ENCODE measurements at regions not wholly inside any gene's neighbourhood (a gene's known extent, or its start where the extent isn't known, plus 50 kb on each side); places are given as distances from the start of the nearest gene placed in this dataset.
"Not testable (repeated sequence)": the region's sequence is repeated elsewhere in the genome, so short reads cannot be mapped to it uniquely, and the experiment has no call there.

- not testable (repeated sequence) for H3K4me3 ChIP-seq; H3K36me3 ChIP-seq (ENCODE audit: control insufficient read depth in 4 of 4, insufficient read depth in 4 of 4, low read length in 4 of 4); H3K27me3 ChIP-seq (ENCODE audit: control insufficient read depth in 3 of 3, insufficient read depth in 3 of 3, low read length in 2 of 3); H3K27ac ChIP-seq (ENCODE audit: low read depth in 1 of 2, low read length in 1 of 2); H3K9me3 ChIP-seq (ENCODE audit: control insufficient read depth in 4 of 4, insufficient read depth in 3 of 4, low read length in 3 of 4); ATAC-seq (ENCODE audit: insufficient read depth, low FRiP score); DNase-seq; H3K4me1 ChIP-seq (ENCODE audit: control insufficient read depth in 5 of 5, insufficient read depth in 5 of 5, low read length in 5 of 5); H3K9ac ChIP-seq (ENCODE audit: insufficient read depth in 1 of 2, low read length in 2 of 2)
- 37 to 80% methylated on average over 3 to 6 of the region's 10 CpGs for WGBS, 2 donors
Measured at GRCh38 chr2:111410868-111411406, 290.2 kb downstream of the BCL2L11 start.

GRCh38 chr2:111411867-111412681 lies 291.4 kb downstream of the BCL2L11 start:
- DNase-seq; H3K4me1 ChIP-seq (ENCODE audit: control insufficient read depth in 5 of 5, insufficient read depth in 5 of 5, low read length in 5 of 5): not testable (repeated sequence)

GRCh38 chr2:111412841-111413650 lies 292.3 kb downstream of the BCL2L11 start:
- not testable (repeated sequence) for ATAC-seq (ENCODE audit: insufficient read depth, low FRiP score); H3K27me3 ChIP-seq (ENCODE audit: control insufficient read depth in 3 of 3, insufficient read depth in 3 of 3, low read length in 2 of 3); H3K9me3 ChIP-seq (ENCODE audit: control insufficient read depth in 4 of 4, insufficient read depth in 3 of 4, low read length in 3 of 4); H3K4me3 ChIP-seq; H3K4me1 ChIP-seq (ENCODE audit: control insufficient read depth in 5 of 5, insufficient read depth in 5 of 5, low read length in 5 of 5); H3K9ac ChIP-seq (ENCODE audit: insufficient read depth in 1 of 2, low read length in 2 of 2); H3K27ac ChIP-seq (ENCODE audit: low read depth in 1 of 2, low read length in 1 of 2); H3K36me3 ChIP-seq (ENCODE audit: control insufficient read depth in 4 of 4, insufficient read depth in 4 of 4, low read length in 4 of 4)
- peak in 2 of 3 donors; percentile 13 to 15 for DNase-seq
- 62 to 77% methylated on average over 12 of the region's 12 CpGs for WGBS, 2 donors

More at GRCh38 chr2:111411867-111412681, 291.4 kb downstream of the BCL2L11 start:
- not testable (repeated sequence) for H3K27ac ChIP-seq (ENCODE audit: low read depth in 1 of 2, low read length in 1 of 2); H3K4me3 ChIP-seq; H3K36me3 ChIP-seq (ENCODE audit: control insufficient read depth in 4 of 4, insufficient read depth in 4 of 4, low read length in 4 of 4); ATAC-seq (ENCODE audit: insufficient read depth, low FRiP score); H3K9me3 ChIP-seq (ENCODE audit: control insufficient read depth in 4 of 4, insufficient read depth in 3 of 4, low read length in 3 of 4); H3K9ac ChIP-seq (ENCODE audit: insufficient read depth in 1 of 2, low read length in 2 of 2); H3K27me3 ChIP-seq (ENCODE audit: control insufficient read depth in 3 of 3, insufficient read depth in 3 of 3, low read length in 2 of 3)
- WGBS, 2 donors = 56 to 65% methylated on average over 9 to 12 of the region's 18 CpGs

- not testable (repeated sequence) for ATAC-seq (ENCODE audit: insufficient read depth, low FRiP score)
- 77 to 88% methylated on average over 5 of the region's 5 CpGs for WGBS, 2 donors
Measured at GRCh38 chr2:111413950-111414349, 293.2 kb downstream of the BCL2L11 start.

GRCh38 chr2:111415765-111416743 lies 295.3 kb downstream of the BCL2L11 start:
- H3K27me3 ChIP-seq (ENCODE audit: control insufficient read depth in 3 of 3, insufficient read depth in 3 of 3, low read length in 2 of 3); ATAC-seq (ENCODE audit: insufficient read depth, low FRiP score); H3K4me3 ChIP-seq; H3K9ac ChIP-seq (ENCODE audit: insufficient read depth in 1 of 2, low read length in 2 of 2); H3K27ac ChIP-seq (ENCODE audit: low read depth in 1 of 2, low read length in 1 of 2); H3K9me3 ChIP-seq (ENCODE audit: control insufficient read depth in 4 of 4, insufficient read depth in 3 of 4, low read length in 3 of 4); H3K36me3 ChIP-seq (ENCODE audit: control insufficient read depth in 4 of 4, insufficient read depth in 4 of 4, low read length in 4 of 4); H3K4me1 ChIP-seq (ENCODE audit: control insufficient read depth in 5 of 5, insufficient read depth in 5 of 5, low read length in 5 of 5): not testable (repeated sequence)
- peak in 2 of 3 donors; percentile 16 to 26 for DNase-seq
- 26 to 51% methylated on average over 13 to 14 of the region's 24 CpGs for WGBS, 2 donors

More at GRCh38 chr2:111413950-111414349, 293.2 kb downstream of the BCL2L11 start:
- not testable (repeated sequence) for H3K9me3 ChIP-seq (ENCODE audit: control insufficient read depth in 4 of 4, insufficient read depth in 3 of 4, low read length in 3 of 4); H3K4me3 ChIP-seq; H3K27ac ChIP-seq (ENCODE audit: low read depth in 1 of 2, low read length in 1 of 2); H3K9ac ChIP-seq (ENCODE audit: insufficient read depth in 1 of 2, low read length in 2 of 2); H3K4me1 ChIP-seq (ENCODE audit: control insufficient read depth in 5 of 5, insufficient read depth in 5 of 5, low read length in 5 of 5); H3K27me3 ChIP-seq (ENCODE audit: control insufficient read depth in 3 of 3, insufficient read depth in 3 of 3, low read length in 2 of 3); H3K36me3 ChIP-seq (ENCODE audit: control insufficient read depth in 4 of 4, insufficient read depth in 4 of 4, low read length in 4 of 4)
- DNase-seq = peak; percentile 29 to 45 (median 35)

GRCh38 chr2:111417026-111417425 lies 296.3 kb downstream of the BCL2L11 start:
- not testable (repeated sequence) for H3K4me1 ChIP-seq (ENCODE audit: control insufficient read depth in 5 of 5, insufficient read depth in 5 of 5, low read length in 5 of 5); ATAC-seq (ENCODE audit: insufficient read depth, low FRiP score); H3K4me3 ChIP-seq; H3K9me3 ChIP-seq (ENCODE audit: control insufficient read depth in 4 of 4, insufficient read depth in 3 of 4, low read length in 3 of 4); DNase-seq; H3K36me3 ChIP-seq (ENCODE audit: control insufficient read depth in 4 of 4, insufficient read depth in 4 of 4, low read length in 4 of 4); H3K27me3 ChIP-seq (ENCODE audit: control insufficient read depth in 3 of 3, insufficient read depth in 3 of 3, low read length in 2 of 3); H3K27ac ChIP-seq (ENCODE audit: low read depth in 1 of 2, low read length in 1 of 2); H3K9ac ChIP-seq (ENCODE audit: insufficient read depth in 1 of 2, low read length in 2 of 2)

DNA sequence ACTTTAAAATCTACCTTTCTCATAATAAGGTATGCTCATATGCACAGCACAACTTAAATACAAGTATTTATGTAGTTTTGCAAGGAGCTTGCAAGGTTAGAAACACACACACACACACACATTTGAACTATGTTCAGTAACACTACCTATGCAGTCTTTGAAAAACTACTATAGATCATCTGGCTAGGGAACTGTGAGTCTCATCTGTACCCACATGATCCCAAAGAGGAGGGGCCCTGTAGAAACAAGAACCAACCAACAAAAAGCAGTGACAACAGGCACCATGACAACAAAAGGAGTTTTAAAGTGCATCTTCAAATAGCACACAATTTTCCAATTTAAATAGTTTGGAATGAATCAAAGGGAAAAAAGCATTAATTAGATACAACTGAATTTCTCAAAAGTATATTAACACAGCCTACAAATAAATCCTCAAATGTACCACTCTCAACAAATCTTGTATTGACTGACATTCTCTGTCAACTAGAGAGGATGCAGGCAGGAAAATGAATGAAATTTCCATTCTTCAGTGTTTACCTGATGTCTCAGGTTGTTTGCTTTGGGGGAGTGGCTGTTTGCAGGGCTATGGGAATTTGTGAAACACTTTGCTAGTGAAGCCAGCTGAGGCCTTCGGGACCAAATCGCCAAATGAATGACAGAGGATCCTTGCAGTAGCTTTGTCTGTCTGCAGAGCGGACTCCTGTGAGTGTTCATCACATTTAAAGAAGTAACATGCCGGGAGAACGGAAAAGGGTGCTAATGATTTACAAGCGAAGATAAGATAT lies 297.6 kb downstream of the BCL2L11 start:
- 61 to 62% methylated on average over 2 to 3 of the region's 6 CpGs for WGBS, 2 donors
- DNase-seq; H3K36me3 ChIP-seq (ENCODE audit: control insufficient read depth in 4 of 4, insufficient read depth in 4 of 4, low read length in 4 of 4); ATAC-seq (ENCODE audit: insufficient read depth, low FRiP score); H3K4me3 ChIP-seq; H3K9me3 ChIP-seq (ENCODE audit: control insufficient read depth in 4 of 4, insufficient read depth in 3 of 4, low read length in 3 of 4); H3K27me3 ChIP-seq (ENCODE audit: control insufficient read depth in 3 of 3, insufficient read depth in 3 of 3, low read length in 2 of 3); H3K9ac ChIP-seq (ENCODE audit: insufficient read depth in 1 of 2, low read length in 2 of 2); H3K4me1 ChIP-seq (ENCODE audit: control insufficient read depth in 5 of 5, insufficient read depth in 5 of 5, low read length in 5 of 5); H3K27ac ChIP-seq (ENCODE audit: low read depth in 1 of 2, low read length in 1 of 2): not testable (repeated sequence)

All from lung (tissue), 9 donors.